ENCODE measurements at regions not wholly inside any gene's neighbourhood (a gene's known extent, or its start where the extent isn't known, plus 50 kb on each side); places are given as distances from the start of the nearest gene placed in this dataset.
"Not testable (repeated sequence)": the region's sequence is repeated elsewhere in the genome, so short reads cannot be mapped to it uniquely, and the experiment has no call there.

DNA sequence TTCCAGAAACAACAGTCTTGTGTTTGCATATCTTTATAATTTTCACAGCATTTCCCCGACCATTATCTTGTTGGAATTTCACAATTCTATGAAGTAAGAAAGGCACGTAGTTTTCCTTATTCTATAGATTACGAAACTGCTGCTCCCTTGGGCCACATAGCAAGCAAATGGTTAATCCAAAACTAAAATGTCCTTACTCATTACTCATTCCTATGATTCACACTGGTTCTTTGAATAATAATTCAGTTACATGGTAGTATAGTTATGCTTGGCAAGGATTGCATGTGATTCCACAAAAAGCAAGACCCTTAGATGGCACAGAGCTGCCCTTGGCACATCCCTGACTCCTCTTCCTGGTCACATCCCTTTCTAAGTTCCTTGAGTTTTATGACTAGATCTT is 51.2 kb downstream of the OR13H1 start:
- DNase-seq, result no peak

DNA sequence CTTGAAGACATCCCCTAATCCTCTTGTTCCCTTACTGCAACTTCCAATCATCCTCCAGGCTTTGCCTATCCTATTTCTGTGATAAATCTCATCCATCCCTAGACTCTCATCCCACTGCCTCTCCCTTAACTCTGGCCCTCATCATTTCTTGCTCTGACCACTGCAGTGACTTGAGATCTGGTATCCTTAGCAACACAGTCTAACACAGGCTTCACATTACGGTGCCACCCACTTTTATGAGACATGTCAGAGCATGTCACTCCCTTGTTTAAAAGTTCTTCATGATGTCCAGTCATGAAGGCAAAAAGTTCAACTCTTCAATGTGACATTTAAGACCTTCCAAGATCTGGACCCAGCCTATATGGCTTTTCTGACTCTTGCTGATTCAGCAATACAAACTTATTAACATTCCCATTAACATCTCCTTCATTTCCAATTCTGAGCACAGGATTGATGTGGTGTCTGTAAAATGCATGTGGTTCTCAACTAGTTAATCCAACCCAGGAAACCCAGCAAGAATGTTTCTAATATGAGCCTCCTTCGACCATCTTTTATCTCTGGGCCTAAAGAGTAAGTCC is 64.0 kb downstream of the OR13H1 start:
- DNase-seq, result no peak

DNA sequence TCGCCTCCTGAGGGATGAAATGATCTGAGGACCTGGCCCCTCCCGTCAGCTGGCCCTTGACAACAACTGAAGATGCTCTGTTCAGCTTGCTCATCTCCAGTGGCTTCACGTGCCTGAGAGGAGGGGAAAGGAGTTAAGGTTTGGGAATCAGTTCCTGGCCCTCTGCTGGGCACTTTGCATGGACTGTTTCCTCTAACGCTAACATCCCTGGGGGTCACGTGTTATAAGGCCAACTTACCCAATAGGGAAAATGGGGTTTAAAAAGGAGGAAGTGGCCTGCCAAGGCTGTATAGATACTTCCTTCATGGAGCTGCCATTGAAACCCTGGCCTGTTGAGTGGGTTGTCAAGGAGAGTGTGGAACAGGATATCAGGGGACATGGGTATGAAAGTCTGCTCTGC is 65.6 kb downstream of the OR13H1 start:
- DNase-seq, result no peak

DNA sequence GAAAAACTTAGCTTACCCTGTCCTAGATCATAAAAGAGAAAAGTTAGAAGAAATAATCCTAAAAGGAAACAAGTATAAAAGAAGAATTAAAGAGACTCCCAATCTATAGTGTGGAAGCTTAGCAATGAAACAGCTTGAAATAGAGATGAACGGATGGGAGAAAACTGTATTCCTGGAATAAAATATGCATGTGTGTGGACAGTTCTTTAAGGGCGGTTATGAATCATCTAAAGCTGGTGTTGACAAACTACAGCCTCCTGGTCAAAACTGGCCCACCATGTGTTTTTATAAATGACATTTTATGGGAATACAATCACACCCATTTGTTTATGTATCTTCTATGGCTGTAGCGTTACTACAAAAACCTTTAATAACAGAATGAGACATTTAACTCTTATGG is 69.4 kb downstream of the OR13H1 start:
- DNase-seq, result no peak

DNA sequence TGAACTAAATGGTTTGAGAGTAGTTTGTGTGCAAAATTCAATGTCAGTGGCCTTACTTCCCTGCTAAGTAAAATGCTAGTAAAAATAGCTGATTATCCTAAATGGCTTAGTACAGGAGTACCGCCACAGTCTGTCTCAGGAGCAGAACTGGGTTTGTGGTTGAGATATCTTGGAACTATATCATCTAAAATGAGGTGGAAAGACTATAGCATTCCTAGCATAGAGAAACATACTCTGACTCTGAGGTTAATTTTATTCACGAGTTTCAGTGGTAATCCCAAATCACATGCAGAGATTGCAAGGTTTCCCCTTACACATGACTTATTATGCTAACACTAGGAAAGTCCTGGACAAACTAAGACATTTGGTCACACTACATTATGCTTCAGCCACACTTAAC is 70.4 kb downstream of the OR13H1 start:
- no peak for DNase-seq

DNA sequence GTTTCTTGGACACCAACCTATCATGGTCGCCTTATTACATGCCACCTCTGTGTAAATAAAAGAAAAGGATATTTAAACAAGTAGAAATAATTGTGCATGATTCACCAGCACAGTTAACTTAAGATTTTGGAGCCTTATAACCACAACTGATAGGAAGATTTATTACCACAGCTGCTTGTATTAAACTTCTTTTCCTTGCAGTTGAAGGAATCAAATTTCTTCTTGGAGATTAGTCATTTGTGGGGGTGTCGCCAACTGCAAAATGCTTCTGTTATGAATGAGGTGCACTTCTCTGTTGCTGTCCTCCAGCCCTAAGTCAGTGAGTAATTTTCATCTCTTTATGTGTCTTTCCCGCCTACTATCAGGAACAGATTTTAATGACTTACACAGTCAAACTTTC is 73.3 kb downstream of the OR13H1 start:
- no peak for DNase-seq

DNA sequence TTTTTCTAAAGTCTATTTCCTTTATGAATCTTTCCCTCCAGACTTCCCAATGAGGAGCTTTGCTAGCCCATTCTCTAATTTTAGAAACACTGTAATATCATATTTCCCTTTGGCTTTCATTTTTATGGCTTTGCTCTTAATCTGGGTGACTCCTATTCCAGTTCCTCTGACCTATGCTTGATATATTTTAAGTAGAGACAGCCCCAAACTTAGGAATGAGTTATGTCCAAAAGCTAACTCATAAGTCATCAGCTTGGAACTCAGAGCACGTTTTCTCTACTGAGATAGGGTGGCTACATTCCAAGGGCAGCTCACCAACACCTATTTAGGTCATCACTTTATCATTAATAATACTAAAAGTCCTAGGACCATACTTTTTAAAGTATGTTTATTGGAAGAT is 77.8 kb downstream of the OR13H1 start:
- no peak for DNase-seq

DNA sequence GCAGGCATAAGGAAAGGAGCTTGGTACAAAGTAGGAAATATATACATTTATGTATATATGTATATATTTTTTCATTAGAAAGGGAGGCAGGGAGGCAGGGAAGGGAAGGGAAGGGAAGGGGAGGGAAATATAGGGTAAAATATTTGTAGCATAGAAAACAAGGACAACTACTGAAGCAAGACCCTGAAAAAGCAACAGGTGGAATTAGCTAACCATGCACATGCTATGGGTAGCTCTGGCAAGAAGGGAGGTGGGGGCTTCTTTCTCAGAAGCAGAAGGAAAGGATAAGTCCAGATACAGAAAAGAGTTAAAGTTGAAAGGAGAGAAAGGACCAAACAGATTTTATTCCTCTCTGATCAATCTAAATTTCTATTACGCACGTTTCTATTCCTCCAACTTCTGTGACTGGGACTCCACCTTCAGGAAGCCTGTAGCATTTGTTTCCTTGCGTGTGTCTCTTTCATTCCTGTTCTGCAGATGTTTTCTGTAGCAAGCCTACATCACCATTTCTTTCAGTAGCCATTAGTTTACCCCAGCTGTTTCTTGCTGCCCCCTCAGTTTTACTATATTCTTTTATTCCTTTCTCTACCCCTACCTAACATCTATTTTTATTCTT is 82.9 kb downstream of the OR13H1 start:
- no peak for DNase-seq

DNA sequence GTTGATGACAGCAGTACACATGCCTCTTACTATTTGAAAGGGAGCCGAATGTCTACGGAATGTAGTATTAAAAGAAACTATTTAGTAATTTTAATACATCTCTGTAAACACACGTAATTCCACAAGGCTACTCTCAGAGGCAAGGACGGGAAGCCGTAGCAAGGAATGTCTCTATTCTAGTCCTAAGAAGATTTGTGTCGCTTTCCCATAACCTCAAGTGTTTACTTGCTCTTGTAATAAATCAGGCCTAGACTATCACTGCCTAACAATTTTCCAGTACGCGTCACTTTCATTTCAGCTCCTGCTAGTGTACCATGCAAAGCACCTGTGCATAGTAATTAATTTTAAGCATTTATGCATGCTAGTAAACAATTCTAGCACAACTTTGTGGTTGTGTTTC is 86.7 kb downstream of the OR13H1 start:
- DNase-seq, result no peak

DNA sequence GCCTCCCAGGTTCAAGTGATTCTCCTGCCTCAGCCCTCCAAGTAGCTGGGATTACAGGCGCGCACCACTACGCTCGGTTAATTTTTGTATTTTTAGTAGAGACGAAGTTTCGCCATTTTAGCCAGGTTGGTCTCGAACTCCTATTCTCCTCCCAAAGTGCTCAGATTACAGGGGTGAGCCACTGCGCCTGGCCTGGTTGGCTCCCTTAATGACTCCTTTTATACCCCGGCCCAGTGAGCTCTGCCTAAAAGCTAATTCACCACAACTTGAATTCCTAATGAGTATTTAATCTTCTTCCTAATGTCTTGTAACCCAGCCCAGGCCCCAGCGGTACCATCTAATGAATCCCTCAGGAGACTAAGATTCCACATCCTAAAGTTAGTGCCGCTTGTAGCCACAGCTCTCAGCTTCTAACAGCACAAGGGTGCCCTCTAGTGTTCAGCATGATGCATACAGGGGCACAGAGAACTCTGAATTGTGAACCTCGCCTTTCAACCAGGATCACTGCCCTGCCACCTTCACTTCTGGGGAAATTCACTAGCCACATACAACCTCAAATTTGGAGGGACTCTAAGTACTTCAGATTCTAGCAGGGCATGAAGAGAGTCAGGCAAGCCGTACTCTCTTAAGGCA is 89.5 kb downstream of the OR13H1 start:
- DNase-seq, result peak; percentile 20 to 47

DNA sequence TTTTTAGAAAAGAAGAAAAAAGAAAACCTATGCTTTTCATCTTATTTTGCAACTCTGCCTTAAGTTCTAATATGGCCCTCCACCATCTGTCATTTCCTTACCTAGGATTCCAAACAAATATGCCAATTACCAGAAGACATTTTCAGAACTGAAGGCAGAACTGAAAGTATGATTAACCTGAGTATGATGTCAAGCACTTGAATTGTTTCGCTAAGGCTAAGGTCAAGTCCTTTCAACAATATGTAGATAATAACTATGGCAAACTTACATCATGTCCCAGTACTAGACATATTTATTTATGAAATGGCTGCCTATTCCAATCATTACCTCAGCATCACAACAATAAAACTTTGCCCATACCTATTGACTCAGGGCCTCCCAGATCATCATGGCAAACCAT is 91.0 kb downstream of the OR13H1 start:
- no peak for DNase-seq

DNA sequence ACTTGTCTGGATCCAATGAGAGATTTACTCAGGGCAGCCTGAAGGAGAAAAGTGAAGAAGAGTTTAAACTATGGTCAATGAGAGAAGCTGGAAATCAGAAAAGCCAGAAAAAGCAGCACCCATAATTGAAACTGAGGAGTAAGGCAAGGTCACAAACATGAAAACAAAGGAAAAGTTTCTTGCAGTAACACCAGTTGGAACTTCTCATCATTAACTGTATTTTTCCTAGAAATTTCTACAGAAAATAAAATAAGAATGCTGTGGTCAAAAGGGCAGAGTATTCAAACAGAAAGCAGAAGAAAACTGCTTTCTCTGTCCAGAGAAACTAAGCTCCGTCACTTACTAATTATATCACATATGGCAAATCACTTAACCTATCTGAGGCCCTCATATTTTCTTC is 102.2 kb downstream of the OR13H1 start:
- DNase-seq, result no peak

DNA sequence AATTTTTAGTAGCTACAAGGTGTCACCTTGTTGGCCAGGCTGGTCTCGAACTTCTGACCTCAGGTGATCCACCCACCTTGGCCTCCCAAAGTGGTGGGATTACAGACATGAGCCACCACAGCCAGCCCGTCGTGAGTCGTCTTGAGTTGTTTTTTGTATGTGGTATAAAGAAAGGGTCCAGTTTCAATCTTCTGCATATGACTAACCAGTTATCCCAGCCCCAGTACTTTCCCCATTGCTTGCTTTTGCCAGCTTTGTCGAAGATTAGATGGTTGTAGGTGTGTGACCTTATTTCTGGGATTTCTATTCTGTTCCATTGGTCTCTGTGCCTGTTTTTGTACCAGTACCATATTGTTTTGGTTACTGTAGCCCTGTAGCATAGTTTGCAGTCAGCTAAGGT is 105.9 kb downstream of the OR13H1 start:
- no peak for DNase-seq

DNA sequence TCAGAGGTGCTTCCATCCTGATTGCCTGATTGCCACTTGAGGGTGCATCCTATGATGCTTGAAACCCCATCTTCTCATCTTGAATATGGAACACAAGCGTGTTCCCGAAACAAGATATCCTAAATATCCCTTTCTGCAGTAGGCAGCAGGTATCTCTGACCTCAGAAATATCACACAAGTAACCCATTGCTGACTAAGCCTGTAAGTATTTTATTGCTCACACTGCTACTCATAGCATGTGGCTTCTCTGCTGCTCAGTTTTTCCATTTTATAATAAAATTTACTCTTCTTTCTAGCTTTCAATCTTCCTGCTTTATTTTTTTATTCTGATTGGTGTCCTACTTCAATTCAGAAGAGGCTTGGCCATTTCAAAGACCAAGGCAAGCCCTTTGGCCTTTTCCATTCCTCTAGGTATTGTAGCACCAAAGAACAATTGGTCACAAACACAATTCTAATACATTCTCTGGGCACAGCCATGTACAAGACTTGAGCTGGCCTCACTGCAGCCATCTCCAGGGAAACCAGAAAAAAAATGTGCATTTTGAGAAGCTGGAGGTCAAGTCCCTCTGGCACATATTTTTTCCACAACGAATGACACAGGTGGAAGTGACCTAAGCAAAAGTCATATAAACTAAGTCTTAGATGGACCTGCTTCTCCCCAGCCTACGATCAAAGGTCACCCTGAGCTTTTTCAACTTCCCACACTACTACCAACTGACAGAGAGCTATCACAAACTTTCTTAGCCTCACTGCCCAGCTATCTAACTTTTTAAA is 107.0 kb downstream of the OR13H1 start:
- DNase-seq, result no peak

DNA sequence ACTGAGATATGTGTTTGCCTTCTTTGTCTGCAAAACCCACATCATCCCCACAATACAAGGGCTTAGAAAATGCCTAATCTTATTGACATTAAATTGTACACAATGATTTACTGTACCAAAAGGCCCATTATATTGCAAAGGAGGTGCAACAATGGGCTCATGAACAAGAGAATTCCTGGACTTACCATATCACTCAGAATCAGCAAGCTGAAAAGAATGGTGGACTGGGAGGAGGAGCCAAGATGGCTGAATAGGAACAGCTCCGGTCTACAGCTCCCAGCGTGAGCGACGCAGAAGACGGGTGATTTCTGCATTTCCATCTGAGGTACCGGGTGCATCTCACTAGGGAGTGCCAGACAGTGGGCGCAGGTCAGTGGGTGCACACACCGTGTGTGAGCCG is 119.9 kb downstream of the OR13H1 start:
- DNase-seq, result not testable (repeated sequence)

DNA sequence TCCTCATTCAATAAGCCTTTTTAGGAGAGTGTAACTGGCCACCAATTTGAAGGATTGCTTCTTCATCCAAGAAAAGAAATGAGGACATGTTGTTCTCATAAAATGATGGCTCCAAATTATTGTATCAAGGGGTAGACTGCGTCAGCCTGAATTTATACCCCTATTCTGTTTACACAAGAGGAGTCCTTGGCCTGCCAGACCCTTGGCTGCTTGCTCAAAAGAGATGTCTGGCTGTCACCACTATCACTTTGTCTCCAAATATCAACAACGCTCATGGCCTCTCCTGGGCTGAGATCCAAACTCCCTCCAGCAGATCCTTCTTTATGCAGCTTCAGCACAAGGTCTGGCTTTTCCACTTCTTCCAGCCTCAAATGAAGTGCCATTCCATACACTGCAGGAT is 127.9 kb downstream of the OR13H1 start:
- DNase-seq, result no peak

DNA sequence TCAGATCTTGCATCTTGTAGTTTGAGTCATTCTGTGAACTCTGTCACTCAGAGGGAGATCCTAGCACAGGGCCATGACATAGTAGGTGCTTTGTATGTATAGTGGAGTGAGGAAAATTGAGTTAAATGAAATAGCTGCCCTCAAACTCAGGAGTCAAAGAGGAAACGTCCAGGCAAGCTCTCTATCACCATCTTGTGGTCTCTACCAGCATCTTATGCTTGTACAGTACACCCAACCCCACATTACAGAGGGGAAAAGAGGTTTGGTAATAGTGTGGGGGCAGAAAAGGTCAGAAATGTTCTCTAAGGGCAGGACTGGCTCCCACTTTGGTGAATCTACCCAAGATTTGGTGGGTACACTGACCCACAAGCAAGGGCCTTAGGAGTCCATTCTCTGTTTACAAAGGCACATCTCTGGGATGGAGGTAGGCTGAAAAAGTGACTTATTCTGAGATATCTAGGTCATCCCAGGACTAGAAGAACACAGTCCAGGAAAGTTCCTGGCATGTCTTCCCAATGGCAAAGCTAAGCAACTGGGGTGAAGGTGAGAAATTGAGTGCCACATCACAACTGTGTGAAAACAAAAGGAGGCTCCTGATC is 131.8 kb downstream of the OR13H1 start:
- DNase-seq, result no peak

DNA sequence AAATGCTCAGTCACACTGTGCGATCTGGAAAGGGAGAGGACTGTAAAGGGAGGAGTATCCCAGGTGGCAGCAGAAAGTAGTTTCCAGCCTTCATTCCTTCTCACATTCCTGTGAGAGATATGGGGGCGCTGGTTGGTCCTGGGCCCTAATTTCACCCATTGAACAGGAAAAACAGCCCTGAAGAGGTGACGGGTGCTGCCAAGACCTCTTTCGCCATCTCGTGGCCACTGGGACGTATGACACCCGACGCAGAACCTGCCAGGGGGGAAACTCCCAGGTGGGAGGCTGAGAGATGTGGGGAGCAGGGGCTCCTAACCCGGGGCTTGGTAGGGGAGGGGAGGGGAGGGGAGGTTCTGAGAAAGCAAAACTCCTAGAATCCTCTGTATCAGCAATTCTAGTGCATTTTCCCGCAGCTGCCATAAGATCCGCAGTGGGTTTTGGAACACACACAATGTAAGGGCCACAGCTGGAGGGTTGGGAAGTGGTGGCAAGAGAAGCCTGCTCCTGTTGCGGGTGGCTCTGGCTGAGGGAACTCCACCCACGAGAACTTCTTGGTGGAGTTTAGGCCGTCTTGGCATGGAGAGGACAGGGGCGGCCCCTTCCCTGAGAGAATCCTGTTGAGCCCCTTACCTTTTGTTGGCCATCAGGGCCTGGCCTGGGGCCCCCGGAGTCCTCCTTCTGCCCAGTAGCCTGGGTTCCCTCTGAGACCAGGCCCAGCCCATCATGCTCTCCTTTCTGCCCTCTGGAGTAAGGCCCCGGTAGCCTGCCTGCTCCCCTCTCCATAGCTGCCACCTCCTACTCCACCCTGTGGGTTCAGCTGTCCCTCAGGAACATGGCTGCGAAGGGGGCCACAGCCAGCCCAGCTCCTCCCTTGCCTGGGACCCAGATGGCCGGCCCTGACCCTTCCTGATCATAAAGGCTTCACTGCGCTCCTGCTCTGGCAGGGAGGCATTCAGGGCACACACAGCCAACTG is 134.1 kb downstream of the OR13H1 start:
- peak; percentile 4 to 48 for DNase-seq

DNA sequence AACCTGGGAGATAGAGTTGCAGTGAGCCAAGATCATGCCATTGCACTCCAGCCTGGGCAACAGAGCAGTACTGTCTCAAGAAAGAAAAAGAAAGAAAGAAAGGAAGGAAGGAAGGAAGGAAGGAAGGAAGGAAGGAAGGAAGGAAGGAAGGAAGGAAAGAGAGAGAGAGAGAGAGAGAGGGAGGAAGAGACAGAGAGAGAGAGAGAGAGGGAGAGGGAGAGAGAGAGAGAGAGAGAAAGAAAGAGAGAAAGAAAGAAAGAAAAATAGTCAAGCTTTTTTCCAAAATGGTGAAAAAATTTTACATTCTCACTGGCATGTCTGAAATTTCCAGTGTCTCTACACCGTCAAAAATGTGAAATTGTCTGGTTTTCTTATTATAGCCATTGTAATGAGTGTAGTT is 138.9 kb downstream of the OR13H1 start:
- not testable (repeated sequence) for DNase-seq

DNA sequence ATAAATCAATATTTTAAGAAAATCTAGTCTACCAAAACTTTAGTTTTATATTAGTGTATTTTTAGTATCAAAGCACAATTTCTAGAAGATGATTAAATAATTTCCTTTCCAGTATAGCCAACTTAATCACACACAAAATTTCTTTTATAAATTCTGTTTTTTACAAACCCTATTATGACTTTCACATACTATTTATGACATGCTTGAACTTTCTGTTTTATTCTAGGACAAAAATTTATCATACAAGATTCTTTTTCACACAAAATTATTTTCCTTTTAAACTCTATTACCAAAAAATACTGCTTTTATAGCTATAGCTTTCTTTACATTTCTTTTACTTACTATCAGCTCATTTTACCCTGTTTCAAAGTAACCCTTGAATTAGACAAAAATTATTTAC is 149.5 kb downstream of the OR13H1 start:
- no peak for DNase-seq

DNA sequence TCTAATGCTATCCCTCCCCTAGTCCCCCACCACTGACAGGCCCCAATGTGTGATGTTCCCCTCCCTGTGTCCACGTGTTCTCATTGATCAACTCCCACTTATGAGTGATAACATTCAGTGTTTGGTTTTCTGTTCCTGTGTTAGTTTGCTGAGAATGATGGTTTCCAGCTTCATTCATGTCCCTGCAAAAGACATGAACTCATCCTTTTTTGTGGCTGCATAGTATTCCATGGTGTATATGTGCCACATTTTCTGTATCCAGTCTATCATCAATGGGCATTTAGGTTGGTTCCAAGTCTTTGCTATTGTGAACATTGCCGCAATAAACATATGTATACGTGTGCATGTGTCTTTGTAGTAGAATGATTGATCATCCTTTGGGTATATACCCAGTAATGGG is 153.1 kb downstream of the OR13H1 start:
- not testable (repeated sequence) for DNase-seq

DNA sequence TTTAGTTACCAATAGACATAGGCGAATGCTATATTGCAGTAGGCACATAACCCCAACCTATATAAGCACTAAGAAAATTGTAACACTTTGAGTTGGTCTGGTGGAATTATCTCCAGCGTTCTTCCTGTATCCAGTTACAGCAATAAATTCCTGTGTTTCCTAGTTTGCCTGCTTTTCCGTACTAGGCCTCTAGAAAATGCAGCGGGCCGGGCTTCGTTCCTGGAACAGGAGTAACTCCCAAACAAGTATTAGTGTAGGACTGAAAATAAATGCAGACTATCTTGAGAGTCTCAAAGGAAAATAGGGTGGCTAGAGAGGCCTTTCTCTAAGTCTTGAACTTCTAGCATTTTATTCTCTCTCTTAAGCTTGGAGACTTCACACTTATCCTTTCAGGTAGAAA is 159.8 kb downstream of the OR13H1 start:
- no peak for DNase-seq
